ENCODE measurements at regions not wholly inside any gene's neighbourhood (a gene's known extent, or its start where the extent isn't known, plus 50 kb on each side); places are given as distances from the start of the nearest gene placed in this dataset.

DNA sequence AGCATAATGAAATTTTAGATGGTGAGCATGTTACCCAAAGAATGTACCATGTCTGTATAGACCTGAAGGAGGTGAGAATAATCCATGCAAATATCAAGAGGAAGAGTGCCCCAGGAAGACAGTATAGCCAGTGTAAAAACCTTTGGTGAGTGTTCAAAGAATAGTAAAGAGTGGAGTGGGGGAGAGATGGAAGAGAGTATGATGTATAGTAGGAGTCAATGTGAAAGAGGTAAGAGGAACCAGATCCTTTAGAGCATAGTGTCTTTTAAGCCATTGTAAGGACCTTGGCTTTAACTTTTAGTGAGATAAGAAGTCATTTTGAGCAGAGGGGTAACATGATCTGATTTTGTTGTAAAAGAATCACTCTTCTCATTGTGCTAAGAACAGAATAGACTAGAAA lies 1052.3 kb upstream of the ZEB2 start:
- TF ChIP-seq EZH2 (IDR thresholded peaks at IDR 0.05; ENCODE audit: borderline replicate concordance, low read depth, low read length, poor library complexity, severe bottlenecking) (no peak), CTCF (conservative IDR thresholded peaks at IDR 0.05; ENCODE audit: low read depth, low read length) (no peak)
